Dedifferentiated amniotic fluid mesenchymal stem cell (primary cell): ENCODE measurements at regions not wholly inside any gene's neighbourhood (a gene's known extent, or its start where the extent isn't known, plus 50 kb on each side); places are given as distances from the start of the nearest gene placed in this dataset.
A peak's percentile ranks its signal among the peaks of the same experiment; 100 is the strongest.
"Not testable (repeated sequence)": the region's sequence is repeated elsewhere in the genome, so short reads cannot be mapped to it uniquely, and the experiment has no call there.

Source experiments
- DNase-seq: peaks from one replicate; pipeline ENCODE4 v3.0.0-alpha.2; 2016; ENCODE audit errors: extremely low spot score

DNA sequence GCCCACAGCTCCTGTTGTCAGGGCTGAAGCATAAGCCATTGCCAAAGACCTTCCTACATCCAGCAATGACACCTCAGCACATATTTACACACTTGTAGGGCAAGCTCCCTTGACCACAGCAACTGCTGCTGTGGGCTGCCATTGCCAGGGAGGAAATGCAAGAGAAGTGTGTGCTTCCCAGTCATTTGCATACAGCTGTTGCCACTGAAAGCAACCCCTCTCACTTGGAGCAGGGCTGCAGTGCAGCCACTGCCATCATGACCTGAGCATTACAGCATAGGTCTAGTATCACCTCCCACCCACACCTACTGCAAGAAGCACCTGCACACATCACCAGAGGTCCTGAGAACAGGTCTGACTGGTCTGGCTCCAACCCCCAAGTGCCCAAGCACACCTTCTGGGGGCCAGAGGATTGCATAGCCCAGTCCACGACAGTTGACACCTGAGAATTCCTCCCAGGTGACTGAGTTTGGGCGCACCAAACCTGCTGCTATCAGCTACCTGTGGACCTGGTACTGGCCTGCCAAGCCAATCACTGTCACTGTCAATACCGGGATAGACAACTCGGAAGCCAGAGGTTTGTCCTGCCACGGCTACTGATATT lies 636.5 kb upstream of the SLIT2 start:
- no peak for DNase-seq

DNA sequence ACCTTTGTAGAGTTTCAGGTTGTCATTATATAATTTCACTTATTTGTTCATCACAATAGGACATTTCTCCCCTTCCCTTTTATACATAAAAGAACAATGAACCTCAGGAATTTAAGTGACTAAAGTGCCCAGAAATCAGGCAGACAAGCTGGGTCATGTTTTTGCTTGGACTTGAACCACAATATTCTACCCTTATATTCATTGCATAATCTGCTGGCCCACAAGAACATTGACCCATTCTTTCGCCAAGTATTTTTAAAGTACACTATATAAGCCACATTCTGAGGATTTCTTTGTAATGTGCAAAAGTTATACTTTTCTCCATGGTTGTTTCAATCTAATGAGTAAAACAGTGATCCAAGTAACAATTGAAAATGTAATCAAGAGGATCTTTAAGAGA lies 637.5 kb upstream of the SLIT2 start:
- DNase-seq = no peak

DNA sequence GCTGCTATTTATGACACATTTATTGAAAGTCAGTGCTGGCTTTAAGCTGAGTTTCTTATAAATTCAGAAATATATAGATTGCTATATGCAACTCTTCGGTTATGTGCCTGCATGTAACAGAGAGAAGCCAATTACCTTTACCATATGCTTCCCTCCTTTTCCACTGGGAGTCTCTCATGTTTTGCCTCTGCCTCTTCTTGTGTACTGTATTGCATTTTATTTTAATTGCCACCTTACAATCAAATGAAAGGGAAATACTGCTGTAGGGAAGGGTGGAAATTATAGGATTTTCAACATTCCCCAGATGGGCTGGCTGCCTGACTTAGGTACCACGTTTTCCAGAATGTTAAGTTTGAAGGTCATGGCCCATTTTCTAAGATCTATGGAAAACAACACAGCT lies 655.4 kb upstream of the SLIT2 start:
- no peak for DNase-seq

DNA sequence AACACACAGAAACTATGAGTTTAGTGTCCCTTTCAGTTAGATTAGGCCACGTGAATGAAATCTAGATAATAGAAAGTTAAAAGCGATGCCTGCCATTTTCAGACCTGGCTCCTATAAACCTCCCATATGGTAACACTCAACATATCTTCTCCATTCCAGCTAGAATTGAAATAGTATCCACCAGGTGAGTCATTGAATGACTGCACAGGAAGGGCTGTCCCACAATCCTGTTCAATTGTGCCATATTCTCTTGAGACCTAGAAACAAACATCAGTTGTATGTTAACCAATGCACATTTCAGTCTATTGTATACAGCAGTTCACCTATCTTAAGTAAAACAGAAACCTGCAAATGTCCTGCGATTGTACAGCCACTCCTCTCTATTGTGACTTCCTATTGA lies 659.3 kb upstream of the SLIT2 start:
- DNase-seq = no peak

DNA sequence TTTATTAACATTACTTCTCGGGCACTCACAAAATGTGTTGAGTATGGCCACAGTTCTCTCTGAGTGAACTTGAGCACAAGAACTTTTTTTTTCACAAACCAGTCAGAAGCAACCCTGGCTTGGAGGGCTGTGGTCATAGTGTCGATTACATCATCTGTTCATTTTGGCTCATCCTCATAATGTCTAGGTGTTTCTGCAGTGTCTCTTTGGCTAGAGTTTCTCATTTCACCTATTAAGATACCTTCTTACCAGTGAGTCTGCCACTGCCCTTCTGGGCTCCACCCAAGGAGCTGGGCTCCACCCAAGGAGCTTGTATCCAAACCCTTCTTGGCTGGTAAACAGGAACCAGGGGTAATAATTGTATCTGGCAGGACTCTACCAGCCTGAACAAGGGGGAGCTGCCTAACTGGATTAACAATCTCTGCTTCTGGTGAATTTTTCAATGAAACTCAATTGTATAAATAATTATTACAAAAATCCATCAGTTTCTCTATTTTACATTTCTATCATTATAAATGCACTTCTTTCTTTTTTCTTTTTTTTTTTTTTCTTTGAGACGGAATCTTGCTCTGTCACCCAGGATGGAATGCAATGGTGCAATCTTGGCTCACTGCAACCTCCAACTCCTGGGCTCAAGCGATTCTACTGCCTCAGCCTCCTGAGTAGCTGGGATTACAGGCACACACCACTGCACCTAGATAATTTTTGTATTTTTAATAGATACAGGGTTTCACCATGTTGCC lies 667.7 kb upstream of the SLIT2 start:
- no peak for DNase-seq

DNA sequence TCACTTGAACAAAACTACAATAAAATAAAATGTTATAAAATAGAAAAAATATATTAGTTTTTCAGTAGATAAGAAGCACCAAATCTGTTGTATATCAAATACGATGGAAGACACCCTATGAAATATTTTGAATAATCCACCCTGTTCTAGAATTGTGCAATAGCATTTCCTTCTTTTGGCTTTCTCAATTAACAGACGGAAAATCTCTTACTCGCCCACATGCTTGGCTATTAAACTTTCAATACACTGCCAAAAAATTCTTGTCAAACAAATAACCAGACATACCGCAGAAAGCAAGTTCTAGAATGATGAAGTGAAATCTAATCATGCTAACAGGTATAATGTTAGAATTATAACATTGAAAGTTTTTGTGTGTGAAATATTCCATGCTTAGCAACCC lies 671.6 kb upstream of the SLIT2 start:
- DNase-seq = no peak

DNA sequence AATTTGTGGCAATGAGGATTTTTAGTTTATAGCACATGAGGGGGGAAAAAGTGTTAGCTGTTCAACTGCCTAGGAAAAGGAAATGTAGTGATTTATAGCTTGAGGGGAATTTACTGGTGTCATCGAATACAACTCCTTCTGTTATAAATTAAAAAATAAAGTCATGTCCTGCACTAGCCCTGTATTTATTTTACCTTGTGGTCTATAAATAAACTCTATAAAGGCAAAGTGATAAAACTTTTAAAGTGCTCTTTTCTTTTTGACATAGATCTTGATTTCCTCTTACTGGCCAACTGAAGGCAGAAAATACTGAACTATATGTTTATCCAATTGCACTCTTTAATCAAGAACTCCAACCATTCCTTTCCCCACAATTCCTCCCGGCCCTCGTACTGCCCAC lies 672.1 kb upstream of the SLIT2 start:
- DNase-seq = no peak

DNA sequence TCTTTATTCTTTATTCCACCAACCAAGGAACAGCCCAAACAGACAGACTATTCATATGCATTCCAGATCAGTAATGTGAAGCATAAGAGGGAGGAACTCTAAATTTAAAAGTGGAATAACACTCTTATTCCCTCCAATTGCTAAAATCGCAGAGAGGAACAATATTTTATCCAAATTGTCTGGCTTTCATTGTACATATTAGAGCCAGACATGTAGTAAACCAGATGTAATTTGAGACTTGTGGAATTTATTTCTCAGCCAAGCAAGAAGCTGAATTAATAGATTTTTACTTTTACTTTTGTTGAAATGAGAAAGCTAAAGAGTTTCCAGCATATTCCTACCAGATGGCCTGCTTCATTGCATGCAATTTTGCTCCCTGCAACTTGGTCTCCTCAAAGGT lies 674.6 kb upstream of the SLIT2 start:
- DNase-seq = no peak

DNA sequence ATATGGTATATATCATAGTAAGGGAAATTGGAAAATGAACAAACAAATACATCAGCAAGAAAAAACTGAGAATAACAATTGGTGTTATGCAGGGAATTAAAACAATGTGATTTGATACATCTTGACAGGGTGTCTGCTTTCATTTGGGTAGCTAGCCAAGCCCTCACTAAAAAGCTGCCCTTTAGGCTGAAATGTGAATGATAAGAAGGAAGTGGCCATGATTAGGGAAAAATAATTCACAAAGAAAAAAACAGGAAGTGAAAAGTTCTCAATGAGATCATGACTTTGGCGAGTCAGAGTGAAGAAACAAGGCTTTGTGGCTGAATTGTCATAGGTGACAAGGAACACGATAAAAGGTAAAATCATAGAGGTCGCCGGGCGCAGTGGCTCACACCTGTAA lies 675.8 kb upstream of the SLIT2 start:
- DNase-seq = no peak

DNA sequence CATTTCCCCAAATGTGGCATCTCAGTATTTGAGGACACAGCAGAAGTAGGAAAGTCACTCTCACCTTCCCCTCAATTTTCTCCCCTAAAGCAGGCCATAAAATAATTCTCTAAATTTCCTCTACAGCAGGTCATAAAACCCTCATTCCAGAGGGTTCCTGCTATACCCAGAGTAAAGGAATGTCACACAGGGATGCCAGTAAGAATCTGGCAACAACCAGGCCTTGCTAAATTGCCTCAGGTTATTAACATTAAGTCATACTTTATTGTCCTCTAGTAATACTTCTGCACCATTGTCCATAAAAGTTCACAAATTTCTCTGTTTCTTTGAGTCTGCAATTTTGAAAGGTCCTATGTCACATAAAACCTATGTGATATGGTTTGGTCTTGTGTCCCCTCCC lies 685.7 kb upstream of the SLIT2 start:
- DNase-seq = no peak

DNA sequence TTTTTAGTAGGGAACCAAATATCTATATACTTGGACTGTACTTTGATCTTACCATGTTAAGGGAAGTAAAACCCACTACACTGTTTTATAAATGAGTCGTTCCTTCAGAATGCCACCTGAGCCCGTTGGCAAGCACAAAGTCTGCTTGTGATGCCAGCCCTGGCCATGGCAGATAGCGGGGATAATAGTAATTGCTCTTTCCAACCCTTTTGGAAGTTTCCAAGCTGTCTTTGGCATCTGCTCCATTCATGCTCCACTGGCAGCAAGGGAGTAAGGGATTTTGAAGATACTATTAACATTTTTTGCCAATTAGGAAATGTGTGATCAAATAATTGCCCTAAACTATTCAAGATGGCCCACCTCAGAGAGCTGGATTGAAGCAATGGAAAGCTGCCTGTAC lies 689.2 kb upstream of the SLIT2 start:
- no peak for DNase-seq

DNA sequence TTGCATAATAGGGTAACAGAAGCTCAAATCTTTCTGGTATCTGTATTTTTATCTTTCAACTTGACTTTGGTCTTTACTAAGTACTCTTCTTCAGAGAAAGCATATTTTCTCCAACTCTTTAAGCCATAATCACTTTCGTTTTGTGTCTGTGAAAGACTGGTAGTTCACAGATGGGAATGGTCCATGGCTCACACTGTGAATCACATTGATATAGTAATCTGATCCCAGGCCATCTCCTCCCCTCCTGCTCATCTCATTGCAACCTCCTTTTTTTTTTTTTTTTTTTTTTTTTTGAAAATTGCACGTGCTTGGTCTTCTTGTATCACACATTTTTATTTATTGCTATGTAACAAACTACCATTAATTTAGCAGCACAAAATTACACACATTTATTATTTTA lies 694.5 kb upstream of the SLIT2 start:
- DNase-seq = no peak

DNA sequence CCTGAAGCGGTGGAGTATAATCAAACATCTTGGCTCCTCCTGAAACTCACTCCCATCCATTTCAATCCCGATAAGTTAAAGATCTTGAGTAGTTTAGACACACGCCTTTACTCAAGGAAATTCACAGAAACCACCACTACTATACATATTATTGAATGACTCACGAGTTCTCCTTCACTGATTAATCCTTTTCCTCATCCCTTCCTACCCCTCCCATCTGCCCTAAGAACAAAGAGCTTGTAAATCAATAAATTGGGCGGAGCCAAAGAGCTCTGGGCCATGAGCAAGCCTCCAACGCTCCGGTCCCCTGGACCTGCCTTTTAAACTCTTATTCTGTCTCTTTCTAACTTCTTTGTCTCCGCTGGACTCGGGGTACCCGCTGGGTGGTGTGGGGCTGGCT lies 695.4 kb upstream of the SLIT2 start:
- not testable (repeated sequence) for DNase-seq

DNA sequence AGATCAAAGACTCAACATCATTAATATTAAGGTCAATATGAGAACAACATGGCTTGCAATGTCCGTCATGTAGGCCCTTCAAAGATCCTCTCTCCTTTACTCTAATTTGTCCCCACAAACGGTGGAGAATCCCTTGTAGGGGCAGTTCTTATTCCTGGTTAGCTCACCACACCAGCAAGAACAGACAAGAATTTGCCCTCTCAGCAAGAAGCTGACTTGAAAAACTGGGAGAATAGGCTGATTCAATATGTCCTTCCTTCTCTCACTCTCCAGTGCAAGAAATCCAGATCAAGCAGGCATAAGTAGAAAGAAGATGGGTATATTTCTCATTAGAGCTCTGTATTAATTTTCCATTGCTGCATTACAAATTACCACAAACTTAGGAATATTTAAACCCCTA lies 704.2 kb upstream of the SLIT2 start:
- DNase-seq = no peak

DNA sequence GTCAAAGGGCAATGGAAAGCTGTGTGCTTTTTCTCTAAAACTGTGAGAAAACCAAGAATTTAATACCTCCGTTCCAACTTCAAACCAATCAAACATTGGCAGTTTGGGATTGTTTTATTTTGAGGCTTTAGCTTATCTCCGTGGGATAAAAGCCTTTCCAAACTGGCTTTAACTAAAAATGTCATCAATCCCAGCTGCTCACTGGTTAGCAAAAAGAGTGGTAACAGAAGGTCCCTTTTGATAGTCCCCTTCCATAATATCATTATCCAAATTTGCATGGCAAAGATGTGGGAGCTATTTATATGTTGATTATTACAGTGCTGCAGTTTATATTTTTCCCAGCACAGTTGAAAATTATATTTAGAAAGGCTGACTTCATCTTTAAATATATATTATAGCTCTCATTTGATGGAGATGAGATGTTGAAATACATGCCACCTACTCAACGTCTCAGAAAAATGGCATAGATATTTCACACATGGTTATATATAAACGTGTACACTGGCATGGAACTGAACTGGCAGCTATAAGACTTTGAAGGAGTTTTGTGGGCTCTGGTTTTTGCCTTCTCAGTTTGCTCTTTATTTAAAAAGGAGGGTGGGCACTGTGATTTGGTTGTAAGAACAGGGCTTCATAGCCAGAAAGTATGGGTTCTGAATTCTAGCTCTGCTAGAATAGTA lies 707.1 kb upstream of the SLIT2 start:
- no peak for DNase-seq

DNA sequence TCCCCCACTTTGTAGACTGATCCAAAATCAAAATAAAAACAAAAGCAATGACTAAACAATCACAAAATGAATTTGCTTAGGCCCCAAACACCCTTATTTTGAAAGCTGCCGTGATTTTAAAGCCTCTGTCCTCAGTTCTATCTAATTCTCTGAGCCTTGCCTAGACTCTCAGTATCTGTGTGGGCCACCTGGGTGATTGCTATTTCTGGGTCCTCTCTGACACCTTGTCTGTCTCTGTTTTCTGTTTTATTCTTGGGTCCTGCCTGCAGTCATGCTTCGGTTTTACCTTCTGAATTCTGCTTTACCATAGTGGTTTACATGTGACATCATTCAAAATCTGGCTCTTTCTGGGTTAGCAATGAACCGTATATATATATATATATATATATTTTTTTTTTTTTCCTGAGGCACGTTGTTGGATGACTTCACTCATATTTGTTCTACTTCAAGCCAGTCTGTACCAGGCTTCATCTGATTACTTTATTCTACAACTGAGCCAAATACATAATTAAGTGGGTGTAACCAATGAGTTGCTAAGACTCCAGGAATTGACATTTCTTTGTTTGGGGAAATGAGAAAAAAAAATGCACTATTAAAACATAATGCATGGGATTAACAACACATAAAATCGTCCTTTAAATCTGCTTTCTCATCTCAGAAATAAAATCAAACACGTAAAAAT lies 710.7 kb upstream of the SLIT2 start:
- no peak for DNase-seq

DNA sequence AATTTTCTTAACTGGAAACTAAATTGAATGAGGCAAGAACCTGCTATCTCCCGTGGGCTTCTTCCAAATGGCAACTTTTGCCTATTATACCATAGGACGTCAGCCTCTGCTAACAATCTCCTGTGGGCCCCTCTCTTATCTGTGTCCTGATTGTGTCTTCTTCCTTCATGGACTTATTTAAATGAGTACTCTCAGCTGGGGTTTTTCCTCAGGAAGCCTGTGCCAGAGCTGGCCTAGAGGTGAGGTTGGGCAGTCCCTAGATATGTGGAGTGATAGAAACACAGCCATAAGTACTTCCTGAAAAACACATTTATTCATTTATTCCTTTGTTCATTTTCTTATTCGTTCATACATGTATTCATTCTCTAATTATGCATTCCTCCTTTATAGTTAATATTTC lies 712.5 kb upstream of the SLIT2 start:
- no peak for DNase-seq

DNA sequence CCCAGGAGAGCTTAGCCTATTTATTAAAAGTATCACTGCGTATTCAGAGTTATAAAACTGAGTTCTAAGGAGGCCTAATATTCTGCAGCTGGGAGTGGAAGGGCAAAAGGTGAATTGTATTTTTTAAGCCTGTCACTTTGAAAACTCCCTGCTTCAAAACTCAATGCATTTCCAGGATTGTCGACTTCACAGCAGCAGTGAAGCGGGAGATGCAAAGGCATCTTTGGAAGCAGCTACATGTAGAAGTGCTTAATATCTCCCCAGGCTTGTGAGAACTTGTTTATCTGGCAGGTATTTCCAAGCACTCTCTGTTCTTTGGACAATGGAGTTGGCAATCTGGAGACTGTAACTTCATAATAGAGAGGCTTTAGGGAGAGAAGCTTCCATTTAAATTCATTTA lies 717.5 kb upstream of the SLIT2 start:
- DNase-seq = no peak

DNA sequence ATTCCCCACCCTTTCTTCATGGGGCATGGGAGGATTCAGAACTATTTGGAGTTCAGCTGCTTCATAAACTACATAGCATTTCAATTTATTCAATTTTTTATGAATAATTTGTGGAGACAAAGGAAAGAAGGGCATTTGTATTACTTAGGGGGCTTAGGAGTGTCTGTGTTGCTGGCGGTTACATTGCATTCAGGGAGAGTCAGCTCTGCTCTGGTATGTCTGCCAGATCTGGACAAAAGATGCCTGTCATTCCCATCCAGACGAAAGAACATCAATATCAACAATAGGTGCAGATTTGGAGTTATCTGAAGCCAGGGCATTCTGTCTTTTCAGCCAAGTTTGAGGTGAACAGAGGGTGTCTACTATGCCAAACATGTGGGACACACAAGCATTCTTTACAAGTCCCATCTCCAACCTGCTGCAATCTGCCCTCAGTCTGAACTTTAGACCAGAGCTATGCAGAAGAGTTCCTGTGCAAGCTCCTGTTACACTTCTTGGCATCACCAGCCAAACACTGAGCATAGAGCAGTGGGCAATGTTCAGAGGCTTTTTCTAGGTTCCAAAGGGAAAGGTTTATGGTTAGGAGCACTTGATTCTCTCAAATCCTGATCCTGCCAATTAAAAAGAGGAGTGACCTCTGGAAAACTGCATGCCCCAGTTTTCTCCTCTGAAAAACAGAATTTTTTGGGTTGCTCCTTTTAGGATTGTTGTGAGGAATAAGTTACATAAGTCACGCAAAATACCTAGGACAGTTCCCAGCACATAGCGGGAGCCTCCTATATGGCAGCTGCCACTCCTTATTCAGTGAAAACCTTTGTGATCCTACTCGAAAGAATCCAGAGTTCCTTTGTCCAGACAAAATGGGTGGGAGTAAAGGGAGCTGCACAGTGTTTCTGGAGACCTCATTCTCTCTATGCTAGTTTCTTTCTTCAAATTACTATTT lies 719.5 kb upstream of the SLIT2 start:
- DNase-seq = peak; percentile 20

DNA sequence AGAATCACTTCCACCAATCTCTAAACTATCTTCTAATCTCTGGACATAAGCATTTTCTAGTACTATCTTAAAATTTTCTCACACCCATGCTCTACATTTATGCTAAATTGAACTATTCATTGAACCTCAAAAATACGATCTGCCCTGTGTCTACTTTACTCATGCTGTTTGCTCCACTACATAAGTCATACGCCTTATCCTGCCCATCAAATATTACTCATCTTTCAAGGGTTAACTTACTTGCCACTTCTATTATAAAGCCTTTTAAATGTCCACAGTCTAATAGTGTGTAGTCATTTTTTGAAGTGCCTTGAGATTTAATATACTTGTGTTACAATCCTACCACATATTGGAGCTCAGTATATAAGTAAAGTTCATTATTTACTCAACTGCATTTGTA lies 727.7 kb upstream of the SLIT2 start:
- DNase-seq = no peak

DNA sequence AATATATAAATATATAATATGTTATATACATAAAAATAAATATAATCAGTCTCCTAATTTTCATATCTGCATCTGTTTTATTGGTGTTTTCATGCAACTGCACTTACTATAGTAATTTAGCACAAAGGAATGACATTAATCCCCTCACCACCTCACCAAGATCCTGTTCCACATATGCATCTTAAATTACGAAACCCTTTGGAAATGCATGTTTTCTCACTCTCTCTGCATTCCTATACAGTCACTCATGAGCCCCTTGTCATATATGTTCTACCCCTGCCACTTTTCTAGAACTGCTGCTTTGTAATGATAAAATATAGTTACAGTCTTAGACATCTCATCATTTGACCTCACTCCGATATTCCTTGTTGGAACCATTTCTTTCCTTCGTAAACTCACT lies 728.7 kb upstream of the SLIT2 start:
- no peak for DNase-seq
